GM12878 (cell line): ENCODE measurements at regions not wholly inside any gene's neighbourhood (a gene's known extent, or its start where the extent isn't known, plus 50 kb on each side); places are given as distances from the start of the nearest gene placed in this dataset.

Experiments used
- ATAC-seq: fragments of 200-7000 bp; cut with Tn5 transposase; 3 replicates; pipeline ENCODE4 v1.9.1; 2020; ENCODE audit warnings: mild to moderate bottlenecking, moderate library complexity
- BruUV-seq: library from RNA; stranded (reverse); fragments of 400-500 nt; replicated peaks from 2 replicates; lab custom pipeline; 2021; lab: Mats Ljungman, UMichigan
- CTCF ChIA-PET: fragments of 300-600 bp; sonication (Branson Sonifier 250); formaldehyde crosslinking; extraction: SDS; loops from one replicate; lab custom pipeline; 2021; ENCODE audit warnings: inconsistent platforms; lab: Yijun Ruan, JAX
- POLR2A ChIA-PET: fragments of 350-600 bp; formaldehyde crosslinking; extraction: SDS; loops from one replicate; lab custom pipeline; 2021; ENCODE audit warnings: inconsistent platforms; lab: Charles Lee
- RAD21 ChIA-PET: fragments of 300-600 bp; sonication (Branson Sonifier 250); formaldehyde crosslinking; loops from one replicate; lab custom pipeline; 2023; ENCODE audit warnings: antibody characterized with exemption; ENCODE audit not compliant: unreplicated experiment; lab: Charles Lee
- SMC1A ChIA-PET: fragments of 300-600 bp; sonication (Branson Sonifier 250); formaldehyde crosslinking; loops from one replicate; lab custom pipeline; 2023; ENCODE audit not compliant: unreplicated experiment, uncharacterized antibody; lab: Charles Lee
- DNase-seq: peaks from one replicate; pipeline ENCODE4 v3.0.0-alpha.2; 2011; ENCODE audit warnings: low read depth, low spot score
- FAIRE-seq: peaks from 3 replicates; lab custom pipeline; 2011; peaks lifted over from hg19 to GRCh38; lab: Jason Lieb, UNC
- H2AFZ ChIP-seq: 2 replicates; pipeline ENCODE4 v1.6.0; 2011; ENCODE audit warnings: low read depth, low read length, control low read depth; ENCODE audit not compliant: control insufficient read depth
- H3K27ac ChIP-seq: 2 replicates; pipeline ENCODE4 v1.5.1; 2011; ENCODE audit warnings: control low read depth; ENCODE audit not compliant: control insufficient read depth, insufficient read depth
- H3K27me3 ChIP-seq, 2 experiments: replicated peaks in 1 of 2; 2 replicates each; pipeline versions ENCODE4 v1.6.0 to v1.6.1; 2011; ENCODE audit warnings: low read length in 1 of 2; ENCODE audit not compliant: control insufficient read depth in 2 of 2, insufficient read depth in 2 of 2
- H3K36me3 ChIP-seq, 2 experiments: 2 replicates each; pipeline ENCODE4 v1.5.1; 2011; ENCODE audit warnings: low read length in 1 of 2; ENCODE audit not compliant: control insufficient read depth in 2 of 2, insufficient read depth in 2 of 2
- H3K4me1 ChIP-seq: 2 replicates; pipeline ENCODE4 v1.6.1; 2011; ENCODE audit warnings: mild to moderate bottlenecking, low read length, moderate library complexity, mixed read lengths; ENCODE audit not compliant: control insufficient read depth, insufficient read depth
- H3K4me2 ChIP-seq: 2 replicates; pipeline ENCODE4 v1.6.0; 2011; ENCODE audit warnings: control low read depth; ENCODE audit not compliant: control insufficient read depth, insufficient read depth
- H3K4me3 ChIP-seq: fragments of 200-600 bp; sonication (generic); 2 replicates; pipeline ENCODE4 v1.5.1; 2016
- H3K79me2 ChIP-seq: 2 replicates; pipeline ENCODE4 v1.6.0; 2011; ENCODE audit warnings: low read length; ENCODE audit not compliant: control insufficient read depth, insufficient read depth
- H3K9ac ChIP-seq: 2 replicates; pipeline ENCODE4 v1.8.0; 2011; ENCODE audit warnings: low read length, control low read depth, mixed read lengths; ENCODE audit not compliant: control insufficient read depth, insufficient read depth
- H3K9me3 ChIP-seq: replicated peaks from 3 replicates; pipeline ENCODE4 v1.5.1; 2011; ENCODE audit warnings: mild to moderate bottlenecking, low read length; ENCODE audit not compliant: control insufficient read depth, insufficient read depth
- H4K20me1 ChIP-seq: 2 replicates; pipeline ENCODE4 v1.6.0; 2011; ENCODE audit not compliant: control insufficient read depth, insufficient read depth
- BCLAF1 ChIP-seq: fragments of 450-650 bp; IDR thresholded peaks from 2 replicates; pipeline ENCODE4 v1.6.1; 2017; ENCODE audit warnings: antibody characterized with exemption, mild to moderate bottlenecking, moderate library complexity
- BRCA1 ChIP-seq: IDR thresholded peaks from 2 replicates; pipeline ENCODE4 v1.6.1; 2011; ENCODE audit warnings: low read depth, low read length, improper control_type of control experiment
- LARP7 ChIP-seq: fragments of 450-650 bp; IDR thresholded peaks from 2 replicates; pipeline ENCODE4 v1.6.1; 2017; ENCODE audit warnings: mild to moderate bottlenecking
- MTA2 ChIP-seq: fragments of 450-650 bp; IDR thresholded peaks from 2 replicates; pipeline ENCODE4 v1.6.1; 2016; ENCODE audit warnings: low read depth, mild to moderate bottlenecking, moderate library complexity
- MTA3 ChIP-seq: IDR thresholded peaks from 2 replicates; pipeline ENCODE4 v1.6.1; 2012; ENCODE audit warnings: low read length, inconsistent platforms, borderline replicate concordance
- STAT1 ChIP-seq: fragments of 450-650 bp; conservative IDR thresholded peaks from 2 replicates; pipeline ENCODE4 v1.6.1; 2014; ENCODE audit warnings: antibody characterized with exemption, mild to moderate bottlenecking
- STAT3 ChIP-seq: IDR thresholded peaks from 2 replicates; pipeline ENCODE4 v1.6.1; 2011; ENCODE audit warnings: low read depth, low read length, improper control_type of control experiment
- WGBS: methylation state at CpG from one replicate; pipeline ENCODE4 v1.1.6; 2016; ENCODE audit warnings: low lambda C conversion rate; ENCODE audit not compliant: insufficient replicate concordance, insufficient coverage; ENCODE audit errors: missing lambda C conversion rate; 5-methylcytosine and 5-hydroxymethylcytosine counted together
- in situ Hi-C: fragments of 300-500 bp; cut with MboI; formaldehyde crosslinking; loops from 9 replicates; pipeline ENCODE4 v1.14.3; 2018; ENCODE audit warnings: mixed read lengths
- intact Hi-C: fragments of 100-400 bp; cut with micrococcal nuclease; formaldehyde crosslinking; loops from one replicate; pipeline ENCODE4 v1.14.2; 2022; ENCODE audit not compliant: unreplicated experiment

- BruUV-seq, result no TSS peak
- Histone ChIP-seq H3K4me3 (no peak overlapping the region), H3K36me3 (no peaks in the 10 kb centered on the region), H3K27ac (no peak overlapping the region), H3K4me2 (no peak overlapping the region), H3K9me3 (no peaks in the 10 kb centered on the region), H2AFZ (no peak overlapping the region), H3K79me2 (no peaks in the 10 kb centered on the region), H3K9ac (no peak overlapping the region), H4K20me1 (no peaks in the 10 kb centered on the region), H3K4me1 (no peaks in the 10 kb centered on the region), H3K27me3 (no peaks in the 10 kb centered on the region)
- SMC1A ChIA-PET, result no interaction called here
- DNase-seq, result no peak
- WGBS, result 0% methylated on average over 3 of the region's 3 CpGs
- TF ChIP-seq BCLAF1 (no peak), LARP7 (no peak), STAT1 (no peak), MTA3 (no peak), BRCA1 (no peak), MTA2 (no peak), STAT3 (no peak)
- intact Hi-C loops, result no loop called here
- CTCF ChIA-PET, result no interaction called here
- POLR2A ChIA-PET, result no interaction called here
- no peak for ATAC-seq
- in situ Hi-C loops, result no loop called here
- no peak for FAIRE-seq
- RAD21 ChIA-PET, result no interaction called here
Measured at GRCh38 chr14:38730420-38730819, 372.6 kb downstream of the SEC23A start.
